HTR-8/SVneo (cell line): ENCODE measurements at regions not wholly inside any gene's neighbourhood (a gene's known extent, or its start where the extent isn't known, plus 50 kb on each side); places are given as distances from the start of the nearest gene placed in this dataset.

Experiments
- DNase-seq: peaks from one replicate; pipeline ENCODE4 v3.0.0; 2011; ENCODE audit warnings: low spot score, mixed read lengths; ENCODE audit not compliant: insufficient read length
- FAIRE-seq: peaks from 2 replicates; lab custom pipeline; 2011; peaks lifted over from hg19 to GRCh38; lab: Jason Lieb, UNC

- FAIRE-seq = no peak
These were observed 694.0 kb downstream of the KCTD8 start for GRCh38 chr4:43754566-43754965.

GRCh38 chr4:43757147-43757546 lies 691.5 kb downstream of the KCTD8 start:
- FAIRE-seq (no peak), DNase-seq (no peak)

More at GRCh38 chr4:43754566-43754965, 694.0 kb downstream of the KCTD8 start:
- DNase-seq = no peak

- no peak for DNase-seq
- FAIRE-seq = no peak
These were observed 689.8 kb downstream of the KCTD8 start for GRCh38 chr4:43758836-43759235.

- DNase-seq (no peak), FAIRE-seq (no peak)
These were observed 685.5 kb downstream of the KCTD8 start for GRCh38 chr4:43763029-43763610.

GRCh38 chr4:43765514-43765913 lies 683.1 kb downstream of the KCTD8 start:
- no peak for FAIRE-seq

GRCh38 chr4:43766648-43767047 lies 682.0 kb downstream of the KCTD8 start:
- DNase-seq (no peak), FAIRE-seq (no peak)

More at GRCh38 chr4:43765514-43765913, 683.1 kb downstream of the KCTD8 start:
- no peak for DNase-seq

GRCh38 chr4:43776371-43776770 lies 672.2 kb downstream of the KCTD8 start:
- FAIRE-seq (no peak), DNase-seq (peak; percentile 10)

- DNase-seq (no peak), FAIRE-seq (no peak)
These were observed 670.3 kb downstream of the KCTD8 start for GRCh38 chr4:43778187-43778915.

GRCh38 chr4:43781125-43781524 lies 667.5 kb downstream of the KCTD8 start:
- no peak for FAIRE-seq
- DNase-seq = no peak

GRCh38 chr4:43782391-43782790 lies 666.2 kb downstream of the KCTD8 start:
- FAIRE-seq = no peak
- DNase-seq = peak; percentile 3

- DNase-seq = no peak
- FAIRE-seq = no peak
These were observed 632.5 kb downstream of the KCTD8 start for GRCh38 chr4:43816116-43816515.

- DNase-seq (no peak), FAIRE-seq (no peak)
These were observed 626.0 kb downstream of the KCTD8 start for GRCh38 chr4:43822621-43823020.

GRCh38 chr4:43835869-43836268 lies 612.7 kb downstream of the KCTD8 start:
- DNase-seq (no peak), FAIRE-seq (no peak)

GRCh38 chr4:43837171-43837570 lies 611.4 kb downstream of the KCTD8 start:
- DNase-seq (peak; percentile 10), FAIRE-seq (no peak)

GRCh38 chr4:43837604-43838003 lies 611.0 kb downstream of the KCTD8 start:
- DNase-seq = no peak
- FAIRE-seq = no peak

GRCh38 chr4:43842594-43842993 lies 606.0 kb downstream of the KCTD8 start:
- FAIRE-seq (no peak), DNase-seq (no peak)

- DNase-seq (peak; percentile 31), FAIRE-seq (no peak)
These were observed 605.1 kb downstream of the KCTD8 start for GRCh38 chr4:43843501-43843900.

GRCh38 chr4:43846111-43846587 lies 602.5 kb downstream of the KCTD8 start:
- no peak for FAIRE-seq

GRCh38 chr4:43853565-43854264 lies 594.9 kb downstream of the KCTD8 start:
- DNase-seq (peak; percentile 11), FAIRE-seq (no peak)

More at GRCh38 chr4:43846111-43846587, 602.5 kb downstream of the KCTD8 start:
- no peak for DNase-seq

GRCh38 chr4:43855283-43855682 lies 593.3 kb downstream of the KCTD8 start:
- DNase-seq = no peak
- no peak for FAIRE-seq

GRCh38 chr4:43864616-43865146 lies 583.9 kb downstream of the KCTD8 start:
- no peak for DNase-seq
- no peak for FAIRE-seq
